ENCODE measurements at regions not wholly inside any gene's neighbourhood (a gene's known extent, or its start where the extent isn't known, plus 50 kb on each side); places are given as distances from the start of the nearest gene placed in this dataset.

DNA sequence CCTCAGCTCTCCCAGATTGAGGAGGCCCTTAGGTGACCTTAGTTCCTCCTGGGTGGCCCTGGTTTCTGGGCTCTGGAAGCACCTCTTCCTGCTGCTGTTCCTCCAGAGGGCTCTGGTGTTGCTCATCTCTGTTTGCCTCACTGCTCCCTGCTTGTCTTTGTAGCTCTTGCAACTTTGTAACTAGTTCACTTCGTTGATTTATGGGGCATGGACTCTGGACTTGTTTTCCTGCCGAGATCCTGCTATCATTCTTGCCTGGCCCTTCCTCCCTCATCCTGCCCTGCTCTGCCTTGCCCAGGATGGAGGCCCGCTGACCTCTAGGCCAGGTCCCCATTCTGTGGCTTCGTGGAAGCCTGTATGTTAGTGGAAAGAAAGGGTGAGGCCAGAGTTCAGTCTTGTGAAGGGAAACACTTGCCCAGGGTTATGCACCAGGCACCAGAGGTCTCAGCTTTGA, 169.3 kb downstream of the MACROH2A1 start (continued):
- TF ChIP-seq ZSCAN20 (CRISPR knock-in tag; IDR thresholded peaks at IDR 0.05) (no peak), TP53 (CRISPR knock-in tag; IDR thresholded peaks at IDR 0.05) (no peak)

GRCh38 chr5:135229122-135229521, 169.9 kb downstream of the MACROH2A1 start:
- no peak for FAIRE-seq
- CTCF ChIA-PET, result interaction anchor here (1.0 to 2.4 kb wide), 5 partner anchors 12 to 38 kb away, joined by 3 to 8 read pairs (median 4); no protein-coding TSS in a partner anchor

DNA sequence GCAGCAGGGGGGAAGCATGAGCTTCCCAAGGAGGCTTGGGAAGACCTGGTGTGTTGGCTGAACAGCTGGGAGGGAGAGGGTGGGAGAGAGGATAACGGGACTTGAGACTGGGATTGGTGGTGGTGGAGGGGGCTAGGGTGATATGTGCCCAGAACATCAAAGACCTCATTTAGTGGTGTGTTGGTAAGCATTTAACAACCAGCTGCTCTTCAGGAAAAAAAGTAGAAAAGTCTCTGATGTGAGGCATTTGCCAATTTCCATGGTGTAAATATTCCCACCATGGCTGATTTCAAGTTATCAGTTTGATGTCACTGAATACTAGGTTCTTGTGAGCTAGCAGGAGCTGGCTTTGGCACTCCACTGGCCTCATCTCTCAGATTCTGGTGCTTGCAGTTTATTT, 170.8 kb downstream of the MACROH2A1 start:
- H3K4me3 ChIP-seq, result no peak overlapping the region
- WGBS (ENCODE audit: missing lambda C conversion rate), result 83% methylated on average over 1 of the region's 1 CpG
- H3K4me2 ChIP-seq, result no peak overlapping the region
- no peak overlapping the region for H3K27ac ChIP-seq
- DNase-seq (ENCODE audit: low read depth in 1 of 2, low spot score in 1 of 2), result no peak
- no peak for TF ChIP-seq NR3C1 (IDR thresholded peaks at IDR 0.05)
- TF ChIP-seq RCOR1 (IDR thresholded peaks at IDR 0.05; ENCODE audit: low read depth, low read length), result no peak
- no peak for TF ChIP-seq HOXA7 (CRISPR knock-in tag; IDR thresholded peaks at IDR 0.05)
- no peak for TF ChIP-seq RNF2 (IDR thresholded peaks at IDR 0.05; ENCODE audit: borderline replicate concordance, low read depth)
- no peak for TF ChIP-seq TFCP2L1 (CRISPR knock-in tag; IDR thresholded peaks at IDR 0.05)
- no peak for TF ChIP-seq MYC (IDR thresholded peaks at IDR 0.05; ENCODE audit: borderline replicate concordance, low read length)
- TF ChIP-seq ATOH8 (CRISPR knock-in tag; IDR thresholded peaks at IDR 0.05; ENCODE audit: low read depth), result no peak
- TF ChIP-seq NPAS2 (CRISPR knock-in tag; IDR thresholded peaks at IDR 0.05; ENCODE audit: borderline replicate concordance), result no peak
- TF ChIP-seq, protein P1, sequence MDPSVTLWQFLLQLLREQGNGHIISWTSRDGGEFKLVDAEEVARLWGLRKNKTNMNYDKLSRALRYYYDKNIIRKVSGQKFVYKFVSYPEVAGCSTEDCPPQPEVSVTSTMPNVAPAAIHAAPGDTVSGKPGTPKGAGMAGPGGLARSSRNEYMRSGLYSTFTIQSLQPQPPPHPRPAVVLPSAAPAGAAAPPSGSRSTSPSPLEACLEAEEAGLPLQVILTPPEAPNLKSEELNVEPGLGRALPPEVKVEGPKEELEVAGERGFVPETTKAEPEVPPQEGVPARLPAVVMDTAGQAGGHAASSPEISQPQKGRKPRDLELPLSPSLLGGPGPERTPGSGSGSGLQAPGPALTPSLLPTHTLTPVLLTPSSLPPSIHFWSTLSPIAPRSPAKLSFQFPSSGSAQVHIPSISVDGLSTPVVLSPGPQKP (IDR thresholded peaks at IDR 0.05; ENCODE audit: low read depth, low read length), result no peak
- TF ChIP-seq ZSCAN20 (CRISPR knock-in tag; IDR thresholded peaks at IDR 0.05), result no peak
- no peak for TF ChIP-seq KDM5A (IDR thresholded peaks at IDR 0.05)
- ChIA-PET POLR2A (no interaction called here), CTCF (interaction anchor here (0.6 to 1.7 kb wide), 7 partner anchors 11 to 104 kb away, joined by 3 to 8 read pairs (median 3); no protein-coding TSS in a partner anchor)
- peaks cover 21% of the 10 kb centered on the region for H3K4me1 ChIP-seq
- FAIRE-seq, result no peak
- no peaks in the 10 kb centered on the region for H3K9me3 ChIP-seq
- no peak for ATAC-seq

More at GRCh38 chr5:135229122-135229521, 169.9 kb downstream of the MACROH2A1 start:
- Histone ChIP-seq H3K9me3 (no peaks in the 10 kb centered on the region), H3K4me1 (peaks cover 21% of the 10 kb centered on the region), H3K27ac (peak overlapping the region in 1 of 2 experiments; percentile 81; a peak in 2 of 6 replicates), H3K4me2 (no peak overlapping the region), H3K4me3 (no peak overlapping the region)
- 95% methylated on average over 2 of the region's 2 CpGs for WGBS (ENCODE audit: missing lambda C conversion rate)
- DNase-seq (ENCODE audit: low read depth in 1 of 2, low spot score in 1 of 2), result no peak
- TF ChIP-seq GATA3 (IDR thresholded peaks at IDR 0.05; ENCODE audit: borderline replicate concordance) (no peak), CTCF (IDR thresholded peaks at IDR 0.05) (no peak), RARB (CRISPR knock-in tag; IDR thresholded peaks at IDR 0.05) (no peak), BHLHE40 (IDR thresholded peaks at IDR 0.05; ENCODE audit: low read depth, low read length) (no peak), ESRRA (IDR thresholded peaks at IDR 0.05; ENCODE audit: borderline replicate concordance, low read length) (no peak), HOXB5 (CRISPR knock-in tag; IDR thresholded peaks at IDR 0.05) (no peak), POLR2AphosphoS2 (conservative IDR thresholded peaks at IDR 0.05; ENCODE audit: low read length) (no peak), CBX2 (IDR thresholded peaks at IDR 0.05; ENCODE audit: borderline replicate concordance, low read depth) (no peak), ZFP36 (IDR thresholded peaks at IDR 0.05; ENCODE audit: borderline replicate concordance, partially characterized antibody) (no peak), MYC (IDR thresholded peaks at IDR 0.05; ENCODE audit: borderline replicate concordance, low read length) (no peak), RFX5 (IDR thresholded peaks at IDR 0.05) (no peak), CEBPB (IDR thresholded peaks at IDR 0.05) (no peak), HOXB13 (CRISPR knock-in tag; IDR thresholded peaks at IDR 0.05; ENCODE audit: low read depth) (no peak), CHD2 (IDR thresholded peaks at IDR 0.05; ENCODE audit: low read length, partially characterized antibody) (no peak), EHF (CRISPR knock-in tag; IDR thresholded peaks at IDR 0.05) (no peak), ZSCAN20 (CRISPR knock-in tag; IDR thresholded peaks at IDR 0.05) (no peak)
- TF ChIP-seq, protein P2, sequence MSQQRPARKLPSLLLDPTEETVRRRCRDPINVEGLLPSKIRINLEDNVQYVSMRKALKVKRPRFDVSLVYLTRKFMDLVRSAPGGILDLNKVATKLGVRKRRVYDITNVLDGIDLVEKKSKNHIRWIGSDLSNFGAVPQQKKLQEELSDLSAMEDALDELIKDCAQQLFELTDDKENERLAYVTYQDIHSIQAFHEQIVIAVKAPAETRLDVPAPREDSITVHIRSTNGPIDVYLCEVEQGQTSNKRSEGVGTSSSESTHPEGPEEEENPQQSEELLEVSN (IDR thresholded peaks at IDR 0.05; ENCODE audit: borderline replicate concordance, low read depth), result no peak
- ATAC-seq, result no peak
- POLR2A ChIA-PET, result no interaction called here

Measured in A549 (cell line).